PC-9 (cell line): ENCODE measurements at regions not wholly inside any gene's neighbourhood (a gene's known extent, or its start where the extent isn't known, plus 50 kb on each side); places are given as distances from the start of the nearest gene placed in this dataset.

Experiments used
- CTCF ChIP-seq: fragments of 200-600 bp; sonication (generic); conservative IDR thresholded peaks from 2 replicates; pipeline ENCODE4 v1.6.1; 2017; ENCODE audit warnings: mixed run types, antibody characterized with exemption, mild to moderate bottlenecking, moderate library complexity
- EZH2 ChIP-seq: fragments of 200-600 bp; sonication (generic); IDR thresholded peaks from 2 replicates; pipeline ENCODE4 v1.8.0; 2017; ENCODE audit warnings: antibody characterized with exemption, low read depth

DNA sequence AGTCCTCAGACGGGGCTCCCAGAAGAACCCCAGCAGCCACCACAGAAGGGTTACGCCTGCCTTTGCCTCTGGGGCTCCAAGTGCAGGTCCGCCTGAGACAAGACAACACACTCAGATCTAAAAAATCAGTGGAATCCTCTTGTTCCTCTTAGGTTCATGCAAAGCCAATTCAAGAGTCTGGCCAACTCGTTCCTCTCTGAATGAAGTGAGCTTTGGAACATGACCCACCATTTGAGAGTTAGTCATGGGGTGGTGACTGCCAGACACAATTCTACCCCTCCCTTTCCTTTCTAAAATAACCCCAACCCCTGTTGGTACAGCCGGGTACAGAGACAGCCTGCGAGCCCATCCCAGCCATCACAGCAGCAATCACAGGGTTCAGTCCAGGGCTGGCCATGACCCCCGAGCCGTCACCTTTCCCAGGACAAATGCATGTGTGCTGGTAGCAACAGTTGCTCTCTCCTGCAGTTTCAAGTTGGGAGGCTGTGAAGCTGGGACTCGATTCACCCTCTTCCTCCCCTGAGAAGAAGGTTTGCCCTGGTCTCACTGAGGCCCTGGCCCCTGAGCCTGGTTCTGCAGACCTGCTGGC, 183.1 kb upstream of the SH3BP4 start:
- TF ChIP-seq CTCF (no peak), EZH2 (no peak)
